Mucosa of descending colon (tissue), 3 donors: ENCODE measurements at regions not wholly inside any gene's neighbourhood (a gene's known extent, or its start where the extent isn't known, plus 50 kb on each side); places are given as distances from the start of the nearest gene placed in this dataset.

Source experiments
- ATAC-seq: fragments of 200-7000 bp; cut with Tn5 transposase; one replicate; pipeline ENCODE4 v1.9.1; 2020; ENCODE audit warnings: mild to moderate bottlenecking, moderate library complexity
- DNase-seq, 3 donors: peaks; one replicate each; pipeline ENCODE4 v3.0.0-alpha.2; 2020
- H3K36me3 ChIP-seq: fragments of 200-600 bp; one replicate; pipeline ENCODE4 v1.8.0; 2021; ENCODE audit warnings: low read depth, mild to moderate bottlenecking
- H3K4me1 ChIP-seq: fragments of 200-600 bp; one replicate; pipeline ENCODE4 v1.8.0; 2021; ENCODE audit warnings: low read depth, mild to moderate bottlenecking
- H3K4me3 ChIP-seq: fragments of 200-600 bp; one replicate; pipeline ENCODE4 v1.8.0; 2021; ENCODE audit warnings: mild to moderate bottlenecking
- H3K9me3 ChIP-seq: fragments of 200-600 bp; one replicate; pipeline ENCODE4 v1.8.0; 2021; ENCODE audit warnings: mild to moderate bottlenecking
- CTCF ChIP-seq: fragments of 200-600 bp; IDR thresholded peaks from one replicate; pipeline ENCODE4 v1.8.0; 2022; ENCODE audit warnings: antibody characterized with exemption, mild to moderate bottlenecking
- intact Hi-C, 2 donors: fragments of 100-400 bp; cut with DNase I in 1 of 2; cut with micrococcal nuclease in 1 of 2; formaldehyde crosslinking; loops; one replicate each; pipeline versions ENCODE4 v1.11.0 to v1.11.1; 2022; cut with DNase I, micrococcal nuclease
- donor health status: DM: no; HTN: no; CAD: no; lungs with moderate emphysema.
- donor health status: DM: no; HTN: no; CAD: no.
- donor health status: DM: no; HTN: yes; CAD: no.

DNA sequence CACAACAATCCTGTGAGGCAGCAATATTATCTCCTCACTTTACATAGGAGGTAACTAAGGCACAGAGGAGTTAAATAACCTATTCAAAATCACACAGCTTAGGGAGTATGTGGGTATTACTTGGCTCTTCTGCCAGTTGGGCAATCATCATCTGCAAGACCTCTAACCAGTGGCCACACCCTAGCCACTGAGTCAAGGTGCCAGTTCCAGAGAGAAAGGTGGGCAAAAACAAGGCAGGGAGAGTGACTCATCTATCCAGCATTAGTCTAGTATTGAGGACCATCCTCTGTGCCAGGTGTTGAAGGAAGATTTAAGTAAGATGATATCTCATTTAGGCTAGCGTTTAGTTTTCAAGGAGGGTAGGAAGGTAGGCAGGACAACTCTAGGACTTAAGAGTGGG is 113.9 kb upstream of the EOLA2 start:
- intact Hi-C loops: no loop called here
- Histone ChIP-seq H3K4me1 (no peaks in the 10 kb centered on the region), H3K9me3 (no peaks in the 10 kb centered on the region), H3K36me3 (no peaks in the 10 kb centered on the region), H3K4me3 (no peak overlapping the region)
- no peak for DNase-seq
- TF ChIP-seq CTCF: no peak
- ATAC-seq: no peak

DNA sequence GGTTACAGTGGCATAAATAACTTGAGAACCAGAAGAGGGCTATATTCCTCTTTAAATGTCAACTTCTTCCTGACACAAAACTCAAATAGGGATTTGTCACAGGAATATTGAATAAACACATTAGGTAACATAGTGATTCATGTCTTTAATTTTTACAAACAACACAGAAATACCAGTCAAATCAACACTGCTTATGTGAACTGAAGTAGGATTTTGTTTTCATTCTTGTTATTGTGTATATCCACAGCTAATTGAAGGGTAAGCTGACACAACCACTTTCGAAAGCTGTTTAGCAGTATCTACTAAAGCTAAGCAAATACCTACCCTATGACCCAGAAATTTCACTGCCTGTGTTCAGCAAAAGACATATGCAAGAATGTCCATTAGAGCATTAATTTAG is 120.4 kb upstream of the EOLA2 start:
- no peak for TF ChIP-seq CTCF
- Histone ChIP-seq H3K9me3 (no peaks in the 10 kb centered on the region), H3K36me3 (no peaks in the 10 kb centered on the region), H3K4me1 (no peaks in the 10 kb centered on the region), H3K4me3 (no peak overlapping the region)
- no peak for ATAC-seq
- no peak for DNase-seq
- intact Hi-C loops: no loop called here

DNA sequence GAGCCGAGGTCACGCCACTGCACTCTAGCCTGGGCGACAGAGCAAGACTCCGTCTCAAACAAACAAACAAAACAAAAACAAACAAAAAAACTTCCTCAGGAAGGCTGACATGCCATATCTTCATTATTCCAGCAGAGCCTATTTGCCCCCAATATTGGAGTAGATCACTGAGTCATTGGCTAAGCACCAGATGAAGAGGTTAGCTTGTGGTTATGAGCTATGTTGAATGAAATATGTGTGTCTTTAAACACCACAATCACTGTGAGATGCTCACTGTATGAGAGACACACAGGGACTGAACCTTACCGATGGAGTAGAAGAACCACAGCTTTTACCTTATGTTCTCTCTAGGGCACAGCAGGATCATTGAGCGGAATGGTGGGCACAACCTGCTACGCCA is 122.1 kb upstream of the EOLA2 start:
- Histone ChIP-seq H3K9me3 (no peaks in the 10 kb centered on the region), H3K36me3 (no peaks in the 10 kb centered on the region), H3K4me1 (no peaks in the 10 kb centered on the region), H3K4me3 (no peak overlapping the region)
- no peak for ATAC-seq
- TF ChIP-seq CTCF: no peak
- intact Hi-C loops: no loop called here
- no peak for DNase-seq

DNA sequence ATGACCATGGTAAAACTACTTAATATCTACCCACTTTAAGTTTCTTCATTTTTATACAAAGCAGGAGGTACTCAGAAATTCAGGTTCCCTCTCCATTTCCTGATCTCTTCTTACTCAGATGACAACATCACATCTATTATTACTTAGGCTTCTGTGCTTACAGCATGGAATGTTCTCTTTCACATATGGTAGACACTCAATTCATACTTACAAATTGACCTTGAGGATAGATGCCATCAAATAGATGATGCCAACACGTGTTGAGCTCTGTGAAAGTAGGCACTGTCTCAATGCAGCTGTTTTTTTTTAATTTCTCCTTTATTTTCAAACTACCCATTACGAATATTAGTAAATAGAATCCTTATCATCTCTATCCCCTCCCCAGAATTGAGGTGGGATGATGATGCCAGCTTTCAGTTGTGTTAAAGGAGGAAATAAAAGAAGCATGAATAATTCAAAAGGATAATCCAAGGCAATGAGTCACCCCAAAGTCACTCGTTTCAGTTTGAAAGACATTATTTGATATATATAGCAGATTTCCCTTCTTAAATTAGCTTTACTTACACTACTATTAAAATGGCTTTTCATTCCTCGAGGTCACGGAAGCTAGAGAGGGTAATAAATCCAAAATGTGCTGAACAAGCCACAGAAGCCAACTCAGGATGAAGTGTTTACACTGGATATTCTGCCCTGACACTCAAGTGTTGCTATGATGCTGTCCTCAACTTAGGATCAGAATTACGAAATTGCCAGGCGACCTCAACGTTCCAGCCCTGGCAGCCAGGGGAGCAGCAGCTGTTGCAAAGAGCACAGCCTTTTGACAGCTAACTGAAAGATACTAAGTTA is 124.2 kb upstream of the EOLA2 start:
- intact Hi-C loops: no loop called here
- DNase-seq (peak in 1 of 3 donors; percentile 6), ATAC-seq (peak; percentile 16)
- H3K4me1 ChIP-seq: no peaks in the 10 kb centered on the region
- no peaks in the 10 kb centered on the region for H3K9me3 ChIP-seq
- no peaks in the 10 kb centered on the region for H3K36me3 ChIP-seq
- TF ChIP-seq CTCF: no peak
- H3K4me3 ChIP-seq: no peak overlapping the region

DNA sequence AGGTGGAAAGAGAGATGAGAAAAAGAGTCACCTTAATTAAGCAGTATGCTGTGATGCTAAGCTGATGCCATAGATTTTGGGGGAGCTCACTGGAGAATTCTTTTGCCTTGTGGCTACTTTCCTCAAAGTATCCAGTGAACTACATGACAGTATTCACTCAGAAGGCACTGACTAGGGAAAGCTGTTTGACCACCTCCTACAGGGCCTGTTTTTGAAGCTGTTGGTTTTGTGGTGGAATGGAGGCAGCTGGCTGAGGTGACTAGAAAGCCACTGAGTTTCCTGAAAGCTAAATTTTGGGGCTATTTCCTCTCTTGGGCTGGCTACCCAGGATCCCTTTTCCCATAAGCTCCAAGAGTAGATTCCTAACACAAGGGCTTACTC is 124.8 kb upstream of the EOLA2 start:
- intact Hi-C loops: no loop called here
- DNase-seq (no peak), ATAC-seq (no peak)

More for the DNA sequence above, 124.8 kb upstream of the EOLA2 start:
- H3K4me1 ChIP-seq: no peaks in the 10 kb centered on the region
- H3K9me3 ChIP-seq: no peaks in the 10 kb centered on the region
- TF ChIP-seq CTCF: no peak
- no peaks in the 10 kb centered on the region for H3K36me3 ChIP-seq
- H3K4me3 ChIP-seq: no peak overlapping the region
